Inferior parietal cortex (tissue), 1 donor: ENCODE measurements at regions not wholly inside any gene's neighbourhood (a gene's known extent, or its start where the extent isn't known, plus 50 kb on each side); places are given as distances from the start of the nearest gene placed in this dataset.

Source experiments
- DNase-seq: peaks from one replicate; pipeline ENCODE4 v3.0.0-alpha.2; 2016; ENCODE audit errors: extremely low spot score

DNA sequence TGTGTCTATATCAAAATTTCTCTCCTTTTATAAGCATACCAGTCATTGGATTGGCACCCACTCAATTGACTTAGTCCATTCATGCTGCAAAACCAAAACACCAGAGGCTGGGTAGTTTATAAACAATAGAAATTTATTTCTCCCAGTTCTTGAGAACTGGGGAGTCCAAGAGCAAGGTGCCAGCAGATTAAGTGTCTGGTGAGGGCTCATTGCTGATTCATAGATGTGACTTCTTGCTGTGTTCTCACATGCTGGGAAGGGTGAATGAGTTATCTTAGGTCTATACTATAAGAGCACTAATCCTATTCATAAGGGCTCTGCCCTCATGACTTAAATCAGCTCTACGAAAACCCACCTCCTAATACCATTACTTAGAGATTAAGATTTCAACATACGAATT is 501.4 kb downstream of the EPM2A start:
- DNase-seq: no peak

DNA sequence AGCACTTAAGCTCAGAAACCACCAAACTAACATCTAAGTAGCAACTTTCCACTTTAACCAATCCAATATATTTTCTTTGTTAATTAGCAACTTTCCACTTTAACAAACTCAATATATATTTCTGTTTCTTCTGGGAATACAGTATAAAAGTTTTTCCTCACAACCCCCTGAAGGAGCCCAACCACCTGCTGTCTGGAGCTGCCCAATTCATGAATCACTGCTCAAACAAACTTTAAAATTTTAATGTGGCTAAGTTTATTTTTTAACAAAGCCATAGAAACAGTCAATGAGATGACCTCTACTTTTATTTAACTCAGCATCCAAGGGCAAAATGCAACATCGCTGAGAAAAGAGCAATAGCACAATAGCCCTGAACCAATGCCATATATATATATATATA is 500.1 kb downstream of the EPM2A start:
- DNase-seq: no peak

DNA sequence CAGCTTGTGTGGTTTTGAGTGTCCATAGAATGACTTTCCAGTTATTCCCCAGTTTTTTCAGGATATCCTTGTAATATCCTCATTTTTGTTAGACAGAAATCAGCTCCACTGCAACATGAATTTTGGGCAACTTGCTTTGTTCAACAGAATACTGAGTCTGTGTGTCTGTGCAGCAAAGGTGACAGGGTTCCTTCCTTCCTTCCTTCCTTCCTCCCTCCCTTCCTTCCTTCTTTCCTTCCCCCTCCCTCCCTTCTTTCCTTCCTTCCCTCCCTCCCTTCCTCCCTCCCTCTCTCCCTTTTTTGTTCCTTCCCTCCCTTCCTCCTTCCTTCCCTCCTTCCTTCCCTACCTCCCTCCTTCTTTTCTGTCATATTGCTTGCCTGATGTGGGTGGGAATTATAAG is 496.5 kb downstream of the EPM2A start:
- DNase-seq: no peak

DNA sequence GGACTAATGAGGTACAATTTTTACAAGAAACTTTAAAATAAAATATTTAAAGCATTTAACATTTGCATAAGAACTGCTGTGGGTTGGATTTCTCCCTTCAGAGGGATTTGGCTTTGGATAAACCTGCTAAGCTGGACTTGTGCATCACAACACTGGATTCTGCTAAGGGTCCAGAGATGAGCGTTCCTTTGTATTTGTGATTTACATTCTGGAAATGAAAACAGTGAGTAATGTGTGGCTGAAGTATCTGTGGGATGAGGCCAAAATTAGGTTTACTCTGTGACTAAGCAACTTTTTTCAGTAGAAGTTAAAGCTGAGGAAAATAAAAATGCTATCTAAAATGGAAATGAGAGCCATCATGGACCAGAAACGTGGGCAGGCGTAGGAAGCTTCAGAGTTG is 494.3 kb downstream of the EPM2A start:
- DNase-seq: peak; percentile 40

DNA sequence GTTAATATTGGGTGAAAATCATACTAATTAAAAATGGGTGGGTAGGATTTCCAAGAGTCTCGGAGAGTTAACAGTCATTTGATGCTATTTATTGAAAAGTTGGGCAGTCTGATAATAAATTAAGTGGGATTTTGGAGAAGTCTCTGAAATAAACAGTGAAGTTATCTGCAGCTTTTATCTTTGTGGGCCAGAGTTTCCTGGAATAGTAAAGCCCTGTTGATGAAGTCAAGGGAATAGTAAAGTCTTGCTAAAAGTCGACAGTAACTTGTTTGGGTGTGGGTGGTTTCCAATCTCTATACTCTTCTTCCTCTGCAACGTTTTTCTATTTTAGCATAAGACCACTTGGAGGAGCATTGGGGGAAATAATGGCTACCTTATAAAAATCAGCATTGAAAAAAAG is 493.6 kb downstream of the EPM2A start:
- no peak for DNase-seq

DNA sequence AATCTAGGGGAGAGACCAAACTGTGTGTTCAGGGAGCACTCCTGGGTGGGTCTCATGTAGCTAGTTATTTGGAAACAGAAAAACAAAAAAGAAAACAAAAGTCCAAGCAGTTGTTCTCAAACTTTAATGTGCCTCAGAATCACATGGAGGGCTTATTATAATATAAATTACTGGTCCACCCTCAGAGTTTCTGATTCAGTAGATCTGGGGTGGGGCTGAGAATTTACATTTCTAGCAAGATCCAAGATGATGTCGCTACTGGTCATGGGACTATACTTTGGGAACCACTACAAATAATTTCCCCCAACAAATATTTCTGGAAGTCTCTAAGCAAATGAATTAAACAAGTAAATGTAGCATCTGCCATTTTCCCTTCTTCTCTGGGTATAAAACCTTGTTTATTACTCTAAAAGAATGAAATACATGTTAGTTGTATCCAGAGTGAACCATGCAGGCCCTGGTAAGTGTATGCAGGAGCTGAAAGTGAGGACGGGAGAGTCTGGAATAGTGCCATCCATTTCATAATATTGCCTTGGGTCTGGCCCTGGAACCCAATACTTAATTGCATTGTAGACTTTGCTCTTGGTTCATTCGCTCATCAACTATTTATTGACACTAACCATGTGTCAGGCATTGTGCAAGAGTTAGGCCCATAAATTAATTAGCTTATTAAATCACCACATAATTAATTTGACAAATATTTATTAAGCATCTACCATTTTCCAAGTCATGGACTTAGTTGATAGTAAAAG is 490.8 kb downstream of the EPM2A start:
- no peak for DNase-seq

DNA sequence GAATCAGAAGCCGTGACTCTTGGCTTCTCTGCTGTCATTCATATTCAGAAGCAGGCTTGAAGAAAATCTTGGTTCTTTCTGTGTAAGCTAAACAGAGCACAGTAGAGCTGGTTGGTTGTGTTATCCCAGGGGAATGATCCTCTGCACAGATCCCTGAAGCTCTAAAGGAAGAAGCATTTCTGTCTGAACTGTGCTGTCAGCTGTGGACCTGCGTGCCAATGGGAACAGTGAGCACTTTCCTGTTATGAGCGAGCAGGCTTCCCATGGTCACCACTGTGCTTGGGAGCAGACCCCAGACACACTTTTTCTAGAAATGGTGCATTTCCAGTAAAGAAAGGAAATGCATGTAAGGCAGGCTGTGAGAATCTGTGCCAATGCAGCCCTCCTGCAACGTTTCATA is 490.2 kb downstream of the EPM2A start:
- no peak for DNase-seq

DNA sequence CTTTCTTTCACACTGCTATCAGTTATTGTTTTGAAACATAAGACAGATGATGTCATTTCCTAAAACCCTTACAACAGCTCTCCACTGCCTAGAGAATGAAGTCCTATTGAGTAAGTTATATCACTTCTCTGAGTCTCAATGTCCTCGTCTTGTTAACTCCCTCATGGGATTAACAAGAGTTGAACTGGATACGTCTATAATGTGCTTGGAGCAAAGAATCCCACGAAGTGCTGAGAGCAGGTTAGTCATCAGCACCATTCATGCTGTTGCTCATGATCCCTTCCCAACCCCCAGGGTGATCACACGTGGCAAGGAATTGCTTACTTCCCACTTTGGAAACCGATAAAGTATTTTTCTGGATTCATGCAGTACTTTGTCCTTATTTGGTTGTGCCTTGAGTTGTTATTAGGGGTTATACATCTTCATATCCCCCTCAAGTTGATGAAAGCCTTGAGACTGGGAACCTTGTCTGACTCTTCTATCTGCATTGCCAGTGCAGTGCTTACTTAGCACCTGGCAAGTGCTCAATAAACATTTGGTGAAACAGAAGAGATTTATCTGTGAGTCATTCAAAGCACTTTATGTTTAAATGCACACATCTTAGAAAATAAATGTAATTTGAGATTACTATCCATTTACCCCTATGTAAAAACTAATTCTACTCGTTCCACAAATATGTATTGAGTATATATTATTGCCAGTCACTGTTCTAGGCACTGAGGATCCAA is 487.5 kb downstream of the EPM2A start:
- DNase-seq: no peak

DNA sequence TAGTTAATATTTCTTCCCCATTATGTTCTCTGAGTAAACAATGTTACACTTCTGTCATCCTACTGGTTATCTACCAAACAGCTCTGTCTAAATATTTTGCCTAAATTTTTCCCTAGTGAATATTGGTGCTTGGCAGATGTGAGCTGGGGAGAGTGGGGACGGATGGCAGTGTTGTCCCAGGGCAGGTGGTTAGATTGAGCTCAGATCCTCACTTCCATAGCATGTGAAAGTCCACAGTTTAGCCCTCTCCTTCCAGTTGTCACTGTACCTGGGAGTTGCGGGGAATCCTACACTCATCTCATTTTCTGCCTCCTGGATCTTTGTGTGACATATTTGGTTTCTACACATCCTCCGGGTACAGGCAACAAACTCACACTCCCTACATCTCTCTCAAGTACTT is 484.9 kb downstream of the EPM2A start:
- DNase-seq: no peak

DNA sequence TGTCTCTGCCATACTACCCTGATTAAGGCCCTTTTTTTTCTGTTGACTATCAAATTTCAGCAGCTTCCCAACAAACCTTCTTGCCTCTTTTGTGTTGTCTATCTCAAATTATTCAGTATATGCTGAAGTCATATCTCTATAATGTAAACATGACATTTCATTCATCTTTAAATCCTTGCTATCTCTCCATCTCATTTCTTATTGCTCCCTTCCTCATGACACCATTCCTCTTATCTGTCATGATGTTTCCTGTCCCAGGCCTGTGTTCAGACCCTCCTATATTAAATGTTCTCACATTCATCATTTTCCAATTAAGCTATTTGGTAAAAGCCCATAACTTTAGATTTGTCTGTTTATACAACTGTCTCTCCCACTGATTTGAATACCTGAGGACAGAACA is 482.6 kb downstream of the EPM2A start:
- no peak for DNase-seq

DNA sequence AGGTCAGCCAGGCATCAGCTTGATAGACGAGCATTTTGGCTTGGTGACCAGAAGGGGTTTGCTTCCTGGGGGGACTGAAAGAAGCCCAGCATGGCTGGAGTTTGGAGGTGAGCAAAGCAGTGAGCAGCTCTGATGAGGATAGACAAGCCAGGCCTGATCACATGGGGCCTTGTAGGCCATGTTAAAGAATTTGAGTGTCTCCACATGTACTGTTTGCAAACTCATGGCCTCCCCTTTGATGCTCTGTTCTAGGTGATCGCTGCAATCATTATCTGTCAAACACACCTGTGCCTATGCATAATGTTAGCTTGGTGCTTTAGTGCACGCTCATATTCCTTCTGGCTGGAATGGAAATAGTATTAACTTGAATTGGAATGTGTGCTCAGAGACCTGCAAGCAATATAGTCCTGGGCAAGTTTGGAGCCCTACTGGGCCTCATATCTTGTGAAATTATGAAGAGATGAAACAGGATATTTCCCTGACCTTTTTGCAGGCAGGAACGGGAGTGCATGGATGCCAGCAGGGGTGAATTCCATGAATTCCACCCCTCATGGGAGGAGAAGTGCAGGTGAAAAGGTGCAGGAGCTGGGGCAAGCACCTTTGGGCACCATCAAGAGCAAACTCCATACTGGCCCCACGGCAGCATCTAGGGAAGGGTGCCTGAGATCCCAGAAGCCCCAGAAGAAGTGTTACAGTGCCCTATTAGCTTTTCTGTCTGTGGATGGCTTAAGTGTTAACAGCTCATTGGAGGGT is 480.5 kb downstream of the EPM2A start:
- DNase-seq: no peak

DNA sequence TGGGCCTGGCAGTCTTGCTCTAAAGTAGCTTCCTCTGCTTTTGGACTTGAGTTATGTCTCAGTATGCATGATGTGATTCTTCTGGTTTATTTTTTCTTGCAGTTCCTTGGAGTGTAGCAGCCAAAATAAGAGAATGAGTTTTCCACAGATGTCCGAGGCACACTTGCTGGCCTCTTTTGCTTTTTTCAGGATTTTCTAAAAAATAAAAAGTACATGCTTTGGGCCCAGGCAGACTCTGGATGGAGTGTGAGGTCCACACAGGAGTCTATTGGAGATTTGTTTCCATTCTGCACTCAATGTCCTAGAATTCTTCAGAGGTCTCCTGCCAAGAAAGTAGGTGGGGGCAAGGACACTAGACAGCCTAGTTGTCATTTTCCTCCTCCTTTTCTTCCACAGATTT is 477.6 kb downstream of the EPM2A start:
- peak; percentile 15 for DNase-seq

DNA sequence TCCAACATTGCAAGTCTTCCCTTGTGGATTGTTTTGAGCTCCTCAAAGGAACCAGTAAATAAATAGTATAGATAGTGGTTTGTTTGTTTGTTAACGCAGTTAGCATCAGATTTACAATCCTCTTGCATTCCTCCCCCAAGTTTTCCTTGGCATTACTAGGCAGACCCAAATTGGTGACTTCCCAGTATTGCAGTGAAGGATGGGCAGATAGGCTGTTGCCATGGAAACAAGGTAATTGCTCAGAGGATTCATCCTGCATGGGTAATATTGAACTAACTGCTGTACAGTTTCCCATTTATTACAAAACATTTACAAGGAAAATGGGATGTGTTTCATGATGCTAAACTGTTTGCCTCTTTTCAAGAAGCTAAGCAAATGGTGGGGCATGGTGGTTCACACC is 477.2 kb downstream of the EPM2A start:
- peak; percentile 31 for DNase-seq

DNA sequence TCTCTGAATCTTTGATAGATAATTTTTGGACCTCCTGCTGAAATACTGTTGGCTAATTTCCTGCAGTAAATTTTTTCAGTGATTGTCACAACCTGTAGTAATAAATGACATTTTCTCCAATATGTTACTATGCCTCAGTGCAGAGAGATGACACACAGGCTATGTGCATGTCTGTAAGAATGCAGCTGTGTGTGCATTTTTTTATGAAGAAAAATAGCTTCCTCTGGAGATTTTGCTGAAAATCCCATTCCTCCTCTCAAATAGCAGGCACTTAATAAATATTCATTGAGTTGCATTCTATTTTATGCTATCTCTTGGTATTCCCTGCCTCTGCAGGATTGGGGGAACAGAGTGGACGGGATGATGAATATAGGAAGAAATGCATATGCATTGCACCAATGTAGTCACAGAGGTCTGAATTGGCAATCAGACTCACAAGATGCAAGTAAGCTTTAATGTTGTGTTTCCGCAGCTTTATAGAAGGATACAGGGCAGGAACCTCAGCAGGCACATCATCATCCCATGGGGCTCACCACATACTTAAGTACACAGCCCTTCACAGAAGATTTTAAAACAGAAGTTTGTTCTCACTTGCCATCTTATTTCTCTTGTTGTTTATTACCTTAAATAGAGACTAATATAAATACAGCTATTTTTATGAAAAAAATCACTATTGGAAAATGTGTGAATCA is 474.7 kb downstream of the EPM2A start:
- DNase-seq: no peak

DNA sequence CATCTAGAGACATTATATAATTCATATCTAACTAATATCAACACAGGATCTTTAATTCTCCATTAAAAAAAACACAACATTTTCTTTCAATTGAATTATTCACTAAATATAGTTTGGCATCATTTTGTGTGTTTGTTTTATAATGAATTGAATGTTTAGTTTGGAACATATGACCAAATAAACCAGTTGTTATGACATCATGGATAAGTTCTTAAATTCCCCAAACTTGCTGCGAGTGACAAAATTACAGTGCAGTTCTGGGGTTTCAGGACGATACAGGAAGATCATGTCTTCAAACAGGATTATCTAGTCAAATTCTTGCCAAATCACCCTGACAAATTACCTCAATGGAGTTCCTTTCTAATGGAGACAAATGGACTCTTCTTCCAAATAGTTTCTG is 473.6 kb downstream of the EPM2A start:
- no peak for DNase-seq

DNA sequence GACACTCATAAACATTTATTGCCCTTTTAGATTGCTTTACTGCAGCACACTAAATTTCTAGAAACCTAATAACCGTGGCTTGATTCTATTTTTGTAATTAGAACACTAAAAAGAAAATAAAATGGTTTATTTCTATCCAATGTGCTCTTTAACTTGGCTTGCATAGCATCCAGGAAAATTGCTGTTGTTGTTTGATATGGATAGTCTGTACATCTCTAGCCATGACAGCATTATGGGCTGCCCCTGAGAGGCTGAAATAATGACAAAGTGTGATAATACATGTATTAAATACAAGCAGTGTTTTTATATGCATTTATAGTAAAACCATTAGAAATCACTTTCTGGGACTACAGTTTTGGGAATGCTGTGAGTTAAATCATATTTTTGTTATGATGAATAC is 472.5 kb downstream of the EPM2A start:
- no peak for DNase-seq

DNA sequence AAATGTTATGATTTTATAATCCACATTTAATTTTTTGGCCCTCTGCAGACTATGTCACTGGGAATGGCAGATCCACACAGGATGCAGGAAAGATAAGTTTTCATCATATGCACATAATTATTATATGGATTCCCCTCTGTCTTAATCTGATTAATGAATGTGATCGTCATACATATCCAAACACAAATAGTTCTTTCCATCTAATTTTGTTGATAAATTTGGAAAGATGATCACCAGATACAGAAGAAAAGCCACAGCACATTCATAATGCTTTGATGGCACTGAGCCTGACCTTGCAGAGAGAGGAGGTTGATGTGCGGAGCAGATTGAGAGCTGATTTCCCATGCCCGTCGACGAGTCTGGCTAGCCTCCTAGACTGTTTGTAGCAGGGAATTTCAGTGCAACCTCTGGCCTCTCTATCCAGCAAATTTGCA is 471.5 kb downstream of the EPM2A start:
- DNase-seq: no peak

DNA sequence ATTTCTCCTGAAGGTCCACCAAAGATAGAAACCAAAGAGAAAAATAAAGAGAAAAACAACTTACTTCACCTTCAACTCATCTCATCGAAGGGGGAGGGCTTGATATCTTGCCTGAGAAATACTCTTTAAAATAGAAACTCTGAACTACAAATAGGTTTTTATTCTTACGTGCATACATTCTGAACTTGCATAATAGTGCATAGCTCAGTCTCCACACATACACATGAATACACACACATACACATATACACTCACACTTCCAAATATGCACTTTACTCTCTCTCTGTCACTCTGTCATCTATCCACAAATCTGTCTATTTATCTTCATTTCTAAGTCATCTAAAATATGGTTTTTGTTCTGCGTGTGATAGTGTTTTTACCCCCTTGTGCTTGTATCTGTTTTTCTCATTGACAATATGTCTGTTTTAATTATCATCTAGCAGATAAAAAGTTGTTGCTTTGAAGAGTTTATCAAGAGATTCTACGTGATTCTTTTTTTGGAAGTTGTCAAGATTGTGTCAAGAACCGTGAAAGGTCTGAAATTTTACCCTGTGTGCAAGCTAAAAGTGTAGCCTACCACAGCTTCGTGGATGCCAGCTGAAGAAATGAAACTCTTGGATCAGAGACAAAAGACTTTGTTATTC is 468.8 kb downstream of the EPM2A start:
- DNase-seq: no peak

DNA sequence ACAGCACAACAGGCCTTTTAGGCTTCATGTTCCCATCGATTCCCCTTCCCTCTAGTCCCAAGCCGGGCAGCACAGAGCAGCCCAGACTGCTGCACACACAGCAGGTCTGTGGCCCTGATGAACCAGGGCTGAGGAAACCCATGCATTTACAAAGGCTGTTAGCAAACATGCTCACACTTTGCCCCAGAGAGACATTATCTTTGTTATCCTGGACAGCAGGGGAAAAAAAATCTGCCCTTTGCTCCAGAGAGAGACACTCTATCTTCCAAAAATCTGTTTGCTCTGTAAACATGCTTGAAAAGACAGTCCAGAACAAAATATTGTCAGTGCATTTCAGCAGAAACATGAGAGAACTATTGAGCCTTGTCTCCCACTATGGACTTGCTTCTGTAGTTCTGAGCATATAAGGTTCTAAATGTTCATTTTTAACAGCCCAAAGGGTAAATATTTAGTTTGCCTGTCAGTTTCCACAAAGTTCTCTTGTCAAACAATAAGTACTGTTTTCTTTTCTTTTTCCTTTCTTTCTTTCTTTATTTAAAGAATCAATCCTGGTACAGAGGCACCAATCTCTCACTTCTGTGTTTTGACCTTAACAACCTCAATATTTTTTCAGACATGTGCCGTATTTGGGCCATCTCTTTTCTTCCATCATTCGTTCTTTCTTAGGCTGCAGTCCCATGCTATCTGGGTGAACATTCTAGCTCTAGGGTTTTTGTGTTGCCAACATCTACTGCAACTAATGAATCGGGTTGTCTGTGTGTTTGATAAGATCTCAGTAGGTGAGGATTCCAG is 468.0 kb downstream of the EPM2A start:
- DNase-seq: no peak

DNA sequence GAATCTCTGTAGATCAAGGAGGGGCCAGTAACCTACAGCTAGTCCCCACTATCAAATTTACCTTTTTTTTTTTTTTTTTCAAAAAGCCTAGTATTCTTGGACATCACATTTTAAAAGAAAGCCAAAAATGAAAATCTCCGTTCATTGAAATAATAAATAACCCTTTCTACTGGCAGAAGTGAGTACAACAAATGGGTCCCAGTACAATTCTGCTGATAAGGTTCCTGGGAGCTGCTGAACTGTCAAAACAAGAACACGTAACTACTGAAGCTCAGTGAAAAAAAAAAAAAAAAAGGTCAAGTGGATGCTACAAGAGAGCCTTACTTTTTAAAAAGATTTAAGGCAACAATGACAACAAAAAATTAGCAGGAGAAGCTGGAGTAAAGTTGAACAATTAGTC is 464.9 kb downstream of the EPM2A start:
- DNase-seq: no peak

DNA sequence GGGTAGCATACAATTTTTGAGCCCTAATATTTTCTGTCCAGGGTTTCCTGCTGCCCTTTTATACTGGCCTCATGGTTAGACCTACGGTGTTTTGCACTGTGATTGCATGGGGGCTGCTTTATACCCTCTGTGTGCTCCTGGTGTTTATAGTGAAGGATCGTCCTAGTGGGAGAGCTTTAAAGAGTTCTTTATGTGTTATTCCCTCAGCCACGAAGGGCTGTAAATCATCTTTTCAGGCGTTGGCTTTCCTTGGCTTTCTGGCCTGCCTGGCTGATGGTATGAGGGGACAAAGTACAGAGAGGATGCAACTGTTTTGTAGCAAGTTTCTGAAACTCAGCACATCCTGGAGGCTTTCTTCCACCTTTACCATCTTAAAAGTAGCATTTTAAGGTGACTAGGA is 464.3 kb downstream of the EPM2A start:
- DNase-seq: no peak
